K562 (cell line): ENCODE measurements at regions not wholly inside any gene's neighbourhood (a gene's known extent, or its start where the extent isn't known, plus 50 kb on each side); places are given as distances from the start of the nearest gene placed in this dataset.

ENCODE experiments used
- ATAC-seq: fragments of 200-7000 bp; cut with Tn5 transposase; 3 replicates; pipeline ENCODE4 v1.9.1; 2020; ENCODE audit warnings: moderate library complexity
- BruUV-seq: library from RNA; stranded (reverse); fragments of 400-500 nt; replicated peaks from 2 replicates; lab custom pipeline; 2021; lab: Mats Ljungman, UMichigan
- CTCF ChIA-PET: fragments of 300-600 bp; formaldehyde crosslinking; extraction: SDS; loops from one replicate; lab custom pipeline; 2021; ENCODE audit warnings: low intra/inter-chr PET ratio; lab: Yijun Ruan, JAX
- POLR2A ChIA-PET: fragments of 300-600, 350-650 bp; sonication (Branson Sonifier 250); formaldehyde crosslinking; extraction: SDS; loops from one replicate; lab custom pipeline; 2021; ENCODE audit warnings: antibody characterized with exemption, inconsistent platforms; lab: Yijun Ruan, JAX
- DNase-seq, 4 experiments: peaks; one replicate each; pipeline versions ENCODE4 v3.0.0 to v3.0.0-alpha.2; 2011 to 2018; ENCODE audit warnings: low spot score in 3 of 4, mixed read lengths in 3 of 4; ENCODE audit errors: extremely low read depth in 1 of 4
- FAIRE-seq: peaks from 2 replicates; lab custom pipeline; 2011; peaks lifted over from hg19 to GRCh38; lab: Jason Lieb, UNC
- H2AFZ ChIP-seq: 2 replicates; pipeline ENCODE4 v1.6.0; 2011; ENCODE audit warnings: low read depth, low read length, control low read depth, inconsistent platforms
- H3K27ac ChIP-seq: fragments of 200-600 bp; 3 replicates; pipeline ENCODE4 v1.8.0; 2011; ENCODE audit warnings: low read depth, mild to moderate bottlenecking, control low read depth, inconsistent platforms, low read length, moderate library complexity, mixed read lengths; ENCODE audit errors: extremely low read depth
- H3K27me3 ChIP-seq, 2 experiments: fragments of 300-600 bp in 1 of 2; 2 replicates in 1 of 2; 3 replicates in 1 of 2; pipeline versions ENCODE4 v1.6.0 to v1.8.0; 2011; ENCODE audit warnings: inconsistent platforms in 2 of 2, low read length in 2 of 2, mild to moderate bottlenecking in 1 of 2, mixed read lengths in 1 of 2, moderate library complexity in 1 of 2; ENCODE audit not compliant: control insufficient read depth in 2 of 2, insufficient read depth in 2 of 2
- H3K36me3 ChIP-seq: fragments of 300-600 bp; 3 replicates; pipeline ENCODE4 v1.8.0; 2011; ENCODE audit warnings: mild to moderate bottlenecking, low read length, inconsistent platforms; ENCODE audit not compliant: control insufficient read depth, insufficient read depth
- H3K4me1 ChIP-seq, 2 experiments: fragments of 200-600 bp in 1 of 2; replicated peaks in 1 of 2; 2 replicates in 1 of 2; 3 replicates in 1 of 2; pipeline versions ENCODE4 v1.5.1 to v1.8.0; 2011; ENCODE audit warnings: inconsistent platforms in 2 of 2, low read length in 2 of 2, mild to moderate bottlenecking in 1 of 2, mixed read lengths in 1 of 2, moderate library complexity in 1 of 2; ENCODE audit not compliant: control insufficient read depth in 2 of 2, insufficient read depth in 2 of 2
- H3K4me2 ChIP-seq: 2 replicates; pipeline ENCODE4 v1.6.1; 2011; ENCODE audit warnings: low read length, control low read depth, inconsistent platforms, mixed read lengths; ENCODE audit not compliant: insufficient read depth
- H3K4me3 ChIP-seq: fragments of 200-600 bp; sonication (generic), shearing (Covaris generic); 2 replicates; pipeline ENCODE4 v1.5.1; 2016; ENCODE audit warnings: control low read depth, inconsistent platforms
- H3K79me2 ChIP-seq: fragments of 200-600 bp; 3 replicates; pipeline ENCODE4 v1.8.0; 2011; ENCODE audit warnings: low read length, inconsistent platforms; ENCODE audit not compliant: control insufficient read depth, insufficient read depth
- H3K9ac ChIP-seq, 2 experiments: 2 replicates each; pipeline versions ENCODE4 v1.6.0 to v1.6.1; 2011; ENCODE audit warnings: low read depth in 2 of 2, low read length in 2 of 2, control low read depth in 1 of 2, inconsistent platforms in 1 of 2, mild to moderate bottlenecking in 1 of 2, mixed read lengths in 1 of 2; ENCODE audit not compliant: insufficient read depth in 1 of 2
- H3K9me1 ChIP-seq: one replicate; pipeline ENCODE4 v1.6.0; 2011; ENCODE audit warnings: inconsistent platforms, mild to moderate bottlenecking, low read length, moderate library complexity; ENCODE audit not compliant: control insufficient read depth, insufficient read depth
- H3K9me3 ChIP-seq: replicated peaks from 2 replicates; pipeline ENCODE4 v1.5.1; 2011; ENCODE audit warnings: low read depth, low read length, inconsistent platforms; ENCODE audit not compliant: control insufficient read depth, insufficient read depth
- H4K20me1 ChIP-seq: replicated peaks from 2 replicates; pipeline ENCODE4 v1.6.1; 2011; ENCODE audit warnings: low read length, inconsistent platforms, mixed read lengths; ENCODE audit not compliant: control insufficient read depth, insufficient read depth
- ARID1B ChIP-seq: fragments of 450-650 bp; IDR thresholded peaks from 2 replicates; pipeline ENCODE4 v1.6.1; 2016; ENCODE audit warnings: antibody characterized with exemption, mild to moderate bottlenecking, inconsistent platforms
- BRF2 ChIP-seq: IDR thresholded peaks from 3 replicates; pipeline ENCODE4 v1.6.1; 2011; ENCODE audit warnings: borderline replicate concordance, mild to moderate bottlenecking; ENCODE audit not compliant: insufficient read length, insufficient read depth
- CBFA2T2 ChIP-seq: fragments of 450-650 bp; conservative IDR thresholded peaks from 2 replicates; pipeline ENCODE4 v1.6.1; 2017; ENCODE audit warnings: mild to moderate bottlenecking
- HIVEP1 ChIP-seq: fragments of 250-450 bp; sonication (Bioruptor Pico); IDR thresholded peaks from 2 replicates; pipeline ENCODE4 v1.4.0; 2020; ENCODE audit warnings: mild to moderate bottlenecking
- ID3 ChIP-seq, 2 experiments: fragments of 250-450 bp in 1 of 2; fragments of 450-650 bp in 1 of 2; sonication (Bioruptor Pico) in 1 of 2; IDR thresholded peaks; 2 replicates each; pipeline versions ENCODE4 v1.6.1 to v1.8.0; 2016 to 2021; ENCODE audit warnings: mild to moderate bottlenecking in 2 of 2, moderate library complexity in 2 of 2, missing compliant biosample characterization in 1 of 2, missing genetic modification characterization in 1 of 2
- MAFK ChIP-seq: IDR thresholded peaks from 2 replicates; pipeline ENCODE4 v1.6.1; 2011; ENCODE audit warnings: low read length, improper control_type of control experiment
- MTA1 ChIP-seq: fragments of 450-650 bp; IDR thresholded peaks from 2 replicates; pipeline ENCODE4 v1.6.1; 2017; ENCODE audit warnings: borderline replicate concordance
- OTX1 ChIP-seq: fragments of 450-650 bp; formaldehyde crosslinking; IDR thresholded peaks from 2 replicates; pipeline ENCODE4 v1.4.0; 2022; ENCODE audit warnings: mild to moderate bottlenecking
- PURB ChIP-seq: sonication (generic); formaldehyde crosslinking; IDR thresholded peaks from 2 replicates; pipeline ENCODE4 v1.9.0; 2021; ENCODE audit warnings: low read depth, mild to moderate bottlenecking, missing genetic modification reagents
- TCF7L2 ChIP-seq: fragments of 150-350 bp; IDR thresholded peaks from 2 replicates; pipeline ENCODE4 v1.6.1; 2016; ENCODE audit warnings: low read depth, mild to moderate bottlenecking, low read length, moderate library complexity
- U2AF1 ChIP-seq: fragments of 200-400 bp; formaldehyde crosslinking; optimal IDR thresholded peaks from 2 replicates; pipeline ENCODE3; 2017; ENCODE audit warnings: mild to moderate bottlenecking, low read depth, low read length, moderate library complexity
- ZC3H8 ChIP-seq: fragments of 450-650 bp; IDR thresholded peaks from 2 replicates; pipeline ENCODE4 v1.6.1; 2017
- ZKSCAN8 ChIP-seq: fragments of 200-800 bp; sonication (Bioruptor generic); IDR thresholded peaks from 2 replicates; pipeline ENCODE4 v1.6.1; 2016; ENCODE audit warnings: missing genetic modification characterization, missing compliant biosample characterization
- ZNF511 ChIP-seq: sonication (generic); formaldehyde crosslinking; IDR thresholded peaks from 2 replicates; pipeline ENCODE4 v1.8.0; 2022; ENCODE audit warnings: mild to moderate bottlenecking, missing genetic modification reagents
- WGBS: fragments of 100-300 bp; shearing (Covaris generic); methylation state at CpG from one replicate; pipeline ENCODE4 v1.1.6; 2016; ENCODE audit warnings: low coverage, mixed read lengths; ENCODE audit not compliant: insufficient coverage; ENCODE audit errors: missing lambda C conversion rate; 5-methylcytosine and 5-hydroxymethylcytosine counted together
- in situ Hi-C: fragments of 300-500 bp; cut with MboI; formaldehyde crosslinking; loops from 4 replicates; pipeline ENCODE4 v1.15.0; 2018; ENCODE audit warnings: inconsistent platforms, mixed read lengths
- intact Hi-C: fragments of 100-400 bp; cut with micrococcal nuclease; formaldehyde crosslinking; loops from 2 replicates; pipeline ENCODE4 v1.14.2; 2022

GRCh38 chr5:165999693-166000320 lies 2291.6 kb upstream of the WWC1 start:
- TF ChIP-seq BRF2 (no peak), ARID1B (no peak), ZC3H8 (no peak)
- no peak overlapping the region for H2AFZ ChIP-seq
- CTCF ChIA-PET = no interaction called here
- H3K27me3 ChIP-seq = no peaks in the 10 kb centered on the region
- no peak overlapping the region for H3K4me3 ChIP-seq
- WGBS = 0% methylated on average over 5 of the region's 5 CpGs
- no peak overlapping the region for H3K4me2 ChIP-seq
- ATAC-seq (no peak), FAIRE-seq (no peak), DNase-seq (no peak)
- POLR2A ChIA-PET = no interaction called here
- H3K4me1 ChIP-seq = no peaks in the 10 kb centered on the region
- in situ Hi-C loops = no loop called here
- no peaks in the 10 kb centered on the region for H3K79me2 ChIP-seq
- no peaks in the 10 kb centered on the region for H4K20me1 ChIP-seq
- no peak overlapping the region for H3K9ac ChIP-seq
- BruUV-seq = no TSS peak
- no peaks in the 10 kb centered on the region for H3K9me1 ChIP-seq
- intact Hi-C loops = no loop called here
- H3K36me3 ChIP-seq = no peaks in the 10 kb centered on the region
- no peaks in the 10 kb centered on the region; the same call in 1 of the 2 replicates for H3K9me3 ChIP-seq
- H3K27ac ChIP-seq = no peak overlapping the region

- POLR2A ChIA-PET = no interaction called here
- FAIRE-seq = no peak
- Histone ChIP-seq H3K4me3 (no peak overlapping the region), H2AFZ (no peak overlapping the region), H3K4me1 (no peaks in the 10 kb centered on the region), H3K9me1 (no peaks in the 10 kb centered on the region), H3K9me3 (no peaks in the 10 kb centered on the region), H3K79me2 (no peaks in the 10 kb centered on the region), H3K27me3 (no peaks in the 10 kb centered on the region), H3K27ac (no peak overlapping the region), H3K36me3 (no peaks in the 10 kb centered on the region), H4K20me1 (no peaks in the 10 kb centered on the region), H3K4me2 (no peak overlapping the region), H3K9ac (no peak overlapping the region)
- no peak for ATAC-seq
- in situ Hi-C loops = no loop called here
- no TSS peak for BruUV-seq
- no peak for DNase-seq
- intact Hi-C loops = no loop called here
- TF ChIP-seq MAFK (no peak), ZNF511 (CRISPR knock-in tag) (no peak), TCF7L2 (no peak), CBFA2T2 (no peak), OTX1 (CRISPR knock-in tag) (no peak), HIVEP1 (CRISPR knock-in tag) (no peak), ID3 (CRISPR knock-in tag; IDR thresholded peaks at IDR 0.05) (no peak), ID3 (tag; IDR thresholded peaks at IDR 0.05) (no peak), ZKSCAN8 (CRISPR knock-in tag) (no peak), U2AF1 (no peak), MTA1 (no peak), PURB (CRISPR knock-in tag) (no peak)
- CTCF ChIA-PET = no interaction called here
- 0% methylated on average over 2 of the region's 2 CpGs for WGBS
Measured at GRCh38 chr5:166004006-166004405, 2287.4 kb upstream of the WWC1 start.
